ENCODE measurements at regions not wholly inside any gene's neighbourhood (a gene's known extent, or its start where the extent isn't known, plus 50 kb on each side); places are given as distances from the start of the nearest gene placed in this dataset.

- TF ChIP-seq CTCF (conservative IDR thresholded peaks at IDR 0.05) = no peak
- peak overlapping the region in 1 of 3 experiments; percentile 25; a peak in 1 of 7 replicates for H3K27ac Mint-ChIP-seq
- no peaks in the 10 kb centered on the region for H3K23me2 ChIP-seq (ENCODE audit: insufficient read length, low read depth, low read length, poor library complexity, severe bottlenecking)
Observed at GRCh38 chr12:119266963-119267362, 67.6 kb upstream of the CCDC60 start.

More at GRCh38 chr12:119266963-119267362, 67.6 kb upstream of the CCDC60 start:
- Histone ChIP-seq H3K4ac (ENCODE audit: low read depth, low read length) (no peak overlapping the region; the same call in 1 of the 2 replicates), H3T11ph (ENCODE audit: low read length) (no peak overlapping the region), H2BK120ac (ENCODE audit: low read depth, low read length, poor library complexity, severe bottlenecking) (no peak overlapping the region), H3K14ac (ENCODE audit: insufficient read depth, low read length) (no peak overlapping the region), H2AFZ (ENCODE audit: low read length) (no peak overlapping the region), H2BK5ac (ENCODE audit: insufficient read length, low read length) (no peak overlapping the region), H3K18ac (ENCODE audit: insufficient read length, low read depth, low read length) (no peak overlapping the region), H3K79me2 (ENCODE audit: insufficient read depth, low read length) (no peaks in the 10 kb centered on the region), H3K9ac (ENCODE audit: extremely low read depth, insufficient read length, low read length) (no peak overlapping the region), H2BK15ac (ENCODE audit: low read depth, low read length) (no peak overlapping the region), H3K4me1 (ENCODE audit: insufficient read depth, low read length) (no peaks in the 10 kb centered on the region; the same call in 1 of the 2 replicates), H3K23ac (ENCODE audit: insufficient read length, low read depth, low read length) (no peak overlapping the region), H3K27ac (ENCODE audit: insufficient read length, low read depth, low read length) (no peak overlapping the region), H3K56ac (ENCODE audit: insufficient read length, low read depth, low read length) (no peak overlapping the region), H3K79me1 (ENCODE audit: insufficient read depth, low read depth, low read length, poor library complexity, severe bottlenecking) (no peaks in the 10 kb centered on the region), H4K5ac (ENCODE audit: insufficient read length, low read depth, low read length) (no peak overlapping the region), H2BK12ac (ENCODE audit: insufficient read length, low read depth, low read length) (no peak overlapping the region), H4K91ac (ENCODE audit: insufficient read length, low read depth, low read length) (no peak overlapping the region), H4K8ac (replicated peaks; ENCODE audit: insufficient read length, low read depth, low read length) (no peak overlapping the region), H3K27me3 (ENCODE audit: insufficient read depth, low read length) (no peaks in the 10 kb centered on the region), H2AK5ac (ENCODE audit: insufficient read length, low read length) (no peak overlapping the region), H3K4me2 (ENCODE audit: insufficient read depth, insufficient read length, low read length) (no peak overlapping the region), H3K9me3 (ENCODE audit: control insufficient read depth, low read depth, low read length) (peaks cover 4% of the 10 kb centered on the region), H2BK20ac (ENCODE audit: low read depth, low read length, poor library complexity, severe bottlenecking) (no peak overlapping the region), H4K20me1 (ENCODE audit: control insufficient read depth, insufficient read depth, insufficient read length) (no peaks in the 10 kb centered on the region)
- Mint-ChIP-seq H3K36me3 (ENCODE audit: insufficient read depth in 1 of 3, low read depth in 3 of 3) (peaks cover 17 to 55% (median 20%) of the 10 kb centered on the region in 3 experiments), H3K4me3 (no peak overlapping the region), H3K4me1 (peaks cover 19 to 24% of the 10 kb centered on the region in 2 experiments), H3K27me3 (ENCODE audit: low read depth) (peaks cover 9% of the 10 kb centered on the region; the same call in 1 of the 2 replicates), H3K9me3 (peaks cover 37 to 44% of the 10 kb centered on the region in 2 experiments)
- WGBS (ENCODE audit: extremely low coverage, insufficient read length, low lambda C conversion rate) = no CpG with 5 or more reads among the region's 1 CpG
- DNase-seq = peak; percentile 41

Data from H9 (cell line).